Ovary (tissue), 3 donors: ENCODE measurements at regions not wholly inside any gene's neighbourhood (a gene's known extent, or its start where the extent isn't known, plus 50 kb on each side); places are given as distances from the start of the nearest gene placed in this dataset.

Source experiments
- EP300 ChIP-seq: sonication (generic); formaldehyde crosslinking; IDR thresholded peaks from one replicate; pipeline ENCODE4 v1.6.1; 2017; ENCODE audit warnings: antibody characterized with exemption
- POLR2A ChIP-seq: fragments of 450-650 bp; IDR thresholded peaks from one replicate; pipeline ENCODE4 v1.6.1; 2017; ENCODE audit warnings: antibody characterized with exemption, mild to moderate bottlenecking, moderate library complexity
- TF ChIP-seq, protein P1 (sequence below), 3 donors: fragments of 450-650 bp in 2 of 3; fragments of 200-600 bp in 1 of 3; IDR thresholded peaks; one replicate each; pipeline versions ENCODE4 v1.5.1 to v1.8.0; 2016 to 2022; ENCODE audit warnings: antibody characterized with exemption in 3 of 3, mild to moderate bottlenecking in 1 of 3
- donor health status: DM: no; HTN: no; CAD: no.

GRCh38 chr20:47438464-47439381 lies 63.0 kb upstream of the NCOA3 start:
- TF ChIP-seq POLR2A (no peak), EP300 (no peak)
- TF ChIP-seq, protein P1, sequence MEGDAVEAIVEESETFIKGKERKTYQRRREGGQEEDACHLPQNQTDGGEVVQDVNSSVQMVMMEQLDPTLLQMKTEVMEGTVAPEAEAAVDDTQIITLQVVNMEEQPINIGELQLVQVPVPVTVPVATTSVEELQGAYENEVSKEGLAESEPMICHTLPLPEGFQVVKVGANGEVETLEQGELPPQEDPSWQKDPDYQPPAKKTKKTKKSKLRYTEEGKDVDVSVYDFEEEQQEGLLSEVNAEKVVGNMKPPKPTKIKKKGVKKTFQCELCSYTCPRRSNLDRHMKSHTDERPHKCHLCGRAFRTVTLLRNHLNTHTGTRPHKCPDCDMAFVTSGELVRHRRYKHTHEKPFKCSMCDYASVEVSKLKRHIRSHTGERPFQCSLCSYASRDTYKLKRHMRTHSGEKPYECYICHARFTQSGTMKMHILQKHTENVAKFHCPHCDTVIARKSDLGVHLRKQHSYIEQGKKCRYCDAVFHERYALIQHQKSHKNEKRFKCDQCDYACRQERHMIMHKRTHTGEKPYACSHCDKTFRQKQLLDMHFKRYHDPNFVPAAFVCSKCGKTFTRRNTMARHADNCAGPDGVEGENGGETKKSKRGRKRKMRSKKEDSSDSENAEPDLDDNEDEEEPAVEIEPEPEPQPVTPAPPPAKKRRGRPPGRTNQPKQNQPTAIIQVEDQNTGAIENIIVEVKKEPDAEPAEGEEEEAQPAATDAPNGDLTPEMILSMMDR (IDR thresholded peaks at IDR 0.05): no peak
